Activated naive CD8-positive, alpha-beta T cell (primary cell): ENCODE measurements at regions not wholly inside any gene's neighbourhood (a gene's known extent, or its start where the extent isn't known, plus 50 kb on each side); places are given as distances from the start of the nearest gene placed in this dataset.
A peak's percentile ranks its signal among the peaks of the same experiment; 100 is the strongest.
"Not testable (repeated sequence)": the region's sequence is repeated elsewhere in the genome, so short reads cannot be mapped to it uniquely, and the experiment has no call there.

Source experiments
- H3K27ac Mint-ChIP-seq: one replicate; pipeline ENCODE4 v1.8.0; 2021; ENCODE audit warnings: mixed read lengths
- H3K27me3 Mint-ChIP-seq: one replicate; pipeline ENCODE4 v1.8.0; 2021; ENCODE audit warnings: mixed read lengths
- H3K36me3 Mint-ChIP-seq: one replicate; pipeline ENCODE4 v1.8.0; 2021; ENCODE audit warnings: mixed read lengths
- H3K4me1 Mint-ChIP-seq: one replicate; pipeline ENCODE4 v1.8.0; 2021; ENCODE audit warnings: low read depth, mixed read lengths
- H3K4me3 Mint-ChIP-seq: one replicate; pipeline ENCODE4 v1.8.0; 2021; ENCODE audit warnings: mild to moderate bottlenecking, mixed read lengths
- H3K9me3 Mint-ChIP-seq: one replicate; pipeline ENCODE4 v1.8.0; 2021; ENCODE audit warnings: low read depth, mixed read lengths

DNA sequence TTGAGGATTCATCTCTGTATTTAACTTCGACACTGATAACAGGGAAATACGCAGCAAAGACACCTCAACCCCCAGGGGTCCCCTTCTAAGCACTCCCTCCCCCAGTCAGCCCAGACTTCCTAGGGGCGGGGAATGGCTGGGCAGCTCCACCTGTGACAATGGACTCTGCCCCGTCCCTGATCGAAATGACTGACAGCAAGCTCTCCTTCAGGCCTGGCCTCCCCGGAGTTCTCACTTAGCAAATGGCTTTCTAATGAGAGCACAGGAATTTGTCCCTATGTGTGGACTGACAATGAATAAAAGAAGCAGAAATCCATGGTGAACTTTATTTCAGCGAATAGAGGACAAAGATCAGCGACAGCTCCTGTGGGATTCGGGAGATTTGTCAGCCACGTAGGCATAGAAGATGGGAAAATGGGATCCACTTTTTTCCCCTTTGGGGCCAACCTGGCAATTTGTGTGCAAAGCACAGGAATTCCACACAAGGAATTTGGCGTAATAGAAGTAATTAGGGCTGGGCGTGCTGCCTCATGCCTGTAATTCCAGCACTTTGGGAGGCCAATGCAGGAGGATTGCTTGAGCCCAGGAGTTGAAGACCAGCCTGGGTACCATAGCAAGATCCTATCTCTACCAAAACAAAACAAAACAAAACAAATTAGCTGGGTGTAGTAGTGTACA lies 63.8 kb downstream of the TNFAIP2 start:
- H3K4me1 Mint-ChIP-seq: peaks cover 5% of the 10 kb centered on the region
- H3K36me3 Mint-ChIP-seq: no peaks in the 10 kb centered on the region
- peaks cover 34% of the 10 kb centered on the region for H3K27me3 Mint-ChIP-seq
- no peaks in the 10 kb centered on the region for H3K9me3 Mint-ChIP-seq
- no peak overlapping the region for H3K27ac Mint-ChIP-seq
- peak overlapping the region; percentile 3 for H3K4me3 Mint-ChIP-seq

DNA sequence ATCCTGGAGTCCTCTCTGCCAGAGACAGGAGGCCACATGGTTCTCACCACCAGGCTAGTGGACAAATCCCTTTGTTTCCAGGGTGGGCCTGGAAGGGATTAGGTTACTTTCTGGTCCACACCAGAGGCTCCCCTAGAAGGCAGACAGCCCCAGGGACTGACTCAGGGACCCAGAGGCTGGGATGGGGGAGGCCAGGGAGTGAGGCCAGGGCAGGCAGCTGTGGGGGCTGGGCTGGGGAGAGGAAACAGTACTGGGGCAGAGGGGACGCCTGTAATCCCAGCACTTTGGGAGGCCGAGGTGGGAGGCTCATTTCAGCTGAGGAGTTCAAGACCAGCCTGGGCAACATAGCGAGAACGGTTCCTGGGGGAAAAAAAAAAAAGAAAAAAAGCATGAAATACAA lies 64.7 kb downstream of the TNFAIP2 start:
- peaks cover 34% of the 10 kb centered on the region for H3K27me3 Mint-ChIP-seq
- H3K4me1 Mint-ChIP-seq: peaks cover 5% of the 10 kb centered on the region
- H3K4me3 Mint-ChIP-seq: no peak overlapping the region
- H3K27ac Mint-ChIP-seq: no peak overlapping the region
- H3K36me3 Mint-ChIP-seq: no peaks in the 10 kb centered on the region
- H3K9me3 Mint-ChIP-seq: no peaks in the 10 kb centered on the region

GRCh38 chr14:103188810-103189480 lies 65.7 kb downstream of the TNFAIP2 start:
- peaks cover 5% of the 10 kb centered on the region for H3K4me1 Mint-ChIP-seq
- no peaks in the 10 kb centered on the region for H3K9me3 Mint-ChIP-seq
- peak overlapping the region; percentile 63 for H3K4me3 Mint-ChIP-seq
- peaks cover 34% of the 10 kb centered on the region for H3K27me3 Mint-ChIP-seq
- no peaks in the 10 kb centered on the region for H3K36me3 Mint-ChIP-seq
- H3K27ac Mint-ChIP-seq: no peak overlapping the region

DNA sequence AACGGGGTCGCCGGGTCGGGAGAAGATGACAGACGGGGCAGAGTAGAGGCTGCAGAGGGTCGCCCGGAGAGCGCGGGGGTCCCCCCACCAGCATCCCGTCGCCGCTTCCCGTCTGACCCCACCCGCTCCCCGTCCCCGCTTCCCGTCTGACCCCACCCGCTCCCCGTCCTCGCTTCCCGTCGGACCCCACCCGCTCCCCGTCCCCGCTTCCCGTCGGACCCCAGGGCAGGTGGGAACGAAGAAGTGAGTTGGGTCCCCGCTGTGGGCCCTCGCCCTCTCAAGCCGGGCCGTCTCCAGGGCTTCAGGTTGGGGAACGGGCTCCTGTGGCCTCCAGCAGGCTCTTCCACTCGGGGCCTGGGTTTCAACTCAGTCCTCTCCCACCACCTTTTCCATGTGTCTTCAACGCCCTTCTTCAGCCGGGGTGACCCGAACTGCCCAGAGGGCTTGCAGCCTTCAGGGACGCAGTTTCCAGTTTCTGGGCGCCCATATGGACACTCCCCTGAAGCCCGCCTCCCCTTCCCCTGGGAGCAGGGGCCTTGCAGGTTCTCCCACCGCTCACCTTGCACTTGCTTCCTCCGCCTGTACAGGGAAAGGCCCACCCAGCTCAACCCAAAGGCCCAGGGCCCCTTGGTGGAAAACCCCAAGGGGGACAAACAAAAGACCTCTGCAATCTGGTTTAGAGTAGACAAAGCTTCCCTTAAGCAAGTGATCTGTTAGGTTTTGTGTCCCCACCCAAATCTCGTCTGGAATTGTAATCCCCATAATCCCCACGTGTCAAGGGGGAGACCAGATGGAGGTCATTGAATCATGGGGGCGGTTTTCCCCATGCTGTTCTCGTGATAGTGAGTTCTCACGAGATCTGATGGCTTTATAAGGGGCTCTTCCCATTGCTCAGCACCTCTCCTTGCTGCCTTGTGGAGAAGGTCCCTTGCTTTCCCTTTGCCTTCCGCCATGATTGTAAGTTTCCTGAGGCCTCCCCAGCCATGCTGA lies 66.5 kb downstream of the TNFAIP2 start:
- peak overlapping the region; percentile 70 for H3K4me3 Mint-ChIP-seq
- peaks cover 30% of the 10 kb centered on the region for H3K27me3 Mint-ChIP-seq

GRCh38 chr14:103190741-103191140 lies 67.5 kb downstream of the TNFAIP2 start:
- no peak overlapping the region for H3K27ac Mint-ChIP-seq
- H3K36me3 Mint-ChIP-seq: no peaks in the 10 kb centered on the region
- H3K9me3 Mint-ChIP-seq: no peaks in the 10 kb centered on the region
- peaks cover 5% of the 10 kb centered on the region for H3K4me1 Mint-ChIP-seq
- no peak overlapping the region for H3K4me3 Mint-ChIP-seq
- H3K27me3 Mint-ChIP-seq: peaks cover 30% of the 10 kb centered on the region

More for the DNA sequence above, 66.5 kb downstream of the TNFAIP2 start:
- H3K27ac Mint-ChIP-seq: no peak overlapping the region
- peaks cover 5% of the 10 kb centered on the region for H3K4me1 Mint-ChIP-seq
- no peaks in the 10 kb centered on the region for H3K9me3 Mint-ChIP-seq
- H3K36me3 Mint-ChIP-seq: no peaks in the 10 kb centered on the region

DNA sequence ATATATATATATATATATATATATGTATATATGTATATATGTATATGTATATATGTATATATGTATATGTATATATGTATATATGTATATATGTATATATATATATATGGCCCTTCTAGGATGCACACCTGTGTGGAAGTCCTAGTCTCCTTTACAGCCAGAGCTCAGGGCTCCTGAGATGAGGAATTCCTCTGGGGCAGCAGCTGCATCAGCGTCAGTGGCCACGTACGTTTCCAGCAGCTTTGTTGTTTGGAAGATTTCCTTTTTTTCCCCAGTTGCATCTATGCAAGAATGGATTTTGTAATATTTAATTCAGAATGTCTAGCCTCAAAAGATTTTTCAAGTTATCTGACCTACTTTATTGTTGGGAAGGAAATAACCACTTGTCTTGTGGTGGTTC lies 68.6 kb downstream of the TNFAIP2 start:
- no peak overlapping the region for H3K4me3 Mint-ChIP-seq
- H3K27me3 Mint-ChIP-seq: peaks cover 23% of the 10 kb centered on the region
- H3K9me3 Mint-ChIP-seq: no peaks in the 10 kb centered on the region
- no peak overlapping the region for H3K27ac Mint-ChIP-seq
- H3K36me3 Mint-ChIP-seq: no peaks in the 10 kb centered on the region
- peaks cover 5% of the 10 kb centered on the region for H3K4me1 Mint-ChIP-seq

GRCh38 chr14:103192246-103192840 lies 69.1 kb downstream of the TNFAIP2 start:
- Mint-ChIP-seq H3K4me3 (no peak overlapping the region), H3K4me1 (peaks cover 5% of the 10 kb centered on the region), H3K27me3 (peaks cover 18% of the 10 kb centered on the region), H3K36me3 (no peaks in the 10 kb centered on the region), H3K9me3 (no peaks in the 10 kb centered on the region), H3K27ac (no peak overlapping the region)

GRCh38 chr14:103192861-103193260 lies 69.6 kb downstream of the TNFAIP2 start:
- H3K4me1 Mint-ChIP-seq, H3K9me3 Mint-ChIP-seq, H3K27ac Mint-ChIP-seq, H3K36me3 Mint-ChIP-seq, H3K4me3 Mint-ChIP-seq: not testable (repeated sequence)
- peaks cover 15% of the 10 kb centered on the region for H3K27me3 Mint-ChIP-seq

GRCh38 chr14:103193491-103193890 lies 70.2 kb downstream of the TNFAIP2 start:
- not testable (repeated sequence) for H3K4me3 Mint-ChIP-seq, H3K9me3 Mint-ChIP-seq, H3K4me1 Mint-ChIP-seq, H3K36me3 Mint-ChIP-seq, H3K27ac Mint-ChIP-seq
- H3K27me3 Mint-ChIP-seq: peaks cover 11% of the 10 kb centered on the region

GRCh38 chr14:103194256-103195045 lies 71.2 kb downstream of the TNFAIP2 start:
- Mint-ChIP-seq H3K27ac (no peak overlapping the region), H3K4me1 (peaks cover 3% of the 10 kb centered on the region), H3K9me3 (no peaks in the 10 kb centered on the region), H3K36me3 (no peaks in the 10 kb centered on the region), H3K27me3 (peaks cover 11% of the 10 kb centered on the region), H3K4me3 (no peak overlapping the region)

DNA sequence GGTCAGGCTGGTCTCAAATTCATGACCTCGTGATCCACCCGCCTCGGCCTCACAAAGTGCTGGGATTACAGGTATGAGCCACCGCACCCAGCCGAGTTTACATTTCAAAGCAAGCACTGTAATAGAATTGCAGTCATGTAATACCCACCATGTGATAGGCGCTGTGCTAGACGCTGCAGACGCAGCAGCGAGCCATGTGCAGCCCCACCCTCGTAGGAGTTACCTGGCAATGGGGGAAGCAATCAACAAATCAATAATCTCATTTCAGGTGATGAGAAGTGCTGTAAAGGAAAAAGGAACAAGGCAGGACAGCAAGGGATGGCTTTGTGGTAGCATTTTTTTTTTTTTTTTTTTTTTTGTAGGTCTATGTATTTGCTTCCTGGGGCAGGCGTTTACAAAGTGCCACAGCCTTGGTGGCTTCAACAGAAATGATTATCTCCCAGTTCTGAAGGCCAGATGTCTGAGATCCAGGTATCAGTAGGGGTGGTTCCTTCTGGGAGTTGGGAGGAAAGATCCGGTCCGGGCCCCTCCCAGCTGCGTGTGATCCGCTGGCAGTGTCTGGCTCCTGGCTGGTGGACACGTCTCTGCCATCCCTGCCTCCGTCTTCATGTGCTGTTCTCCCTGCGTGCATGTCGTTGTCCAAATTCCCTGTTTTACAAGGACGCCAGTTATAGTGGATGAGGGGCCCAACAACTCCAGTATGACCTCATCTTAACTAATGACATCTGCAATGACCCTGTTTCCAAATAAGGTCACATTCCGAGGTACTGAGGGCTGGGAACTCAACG lies 72.8 kb downstream of the TNFAIP2 start:
- Mint-ChIP-seq H3K36me3 (no peaks in the 10 kb centered on the region), H3K4me3 (no peak overlapping the region), H3K27me3 (peaks cover 2% of the 10 kb centered on the region), H3K27ac (no peak overlapping the region), H3K9me3 (no peaks in the 10 kb centered on the region), H3K4me1 (no peaks in the 10 kb centered on the region)

DNA sequence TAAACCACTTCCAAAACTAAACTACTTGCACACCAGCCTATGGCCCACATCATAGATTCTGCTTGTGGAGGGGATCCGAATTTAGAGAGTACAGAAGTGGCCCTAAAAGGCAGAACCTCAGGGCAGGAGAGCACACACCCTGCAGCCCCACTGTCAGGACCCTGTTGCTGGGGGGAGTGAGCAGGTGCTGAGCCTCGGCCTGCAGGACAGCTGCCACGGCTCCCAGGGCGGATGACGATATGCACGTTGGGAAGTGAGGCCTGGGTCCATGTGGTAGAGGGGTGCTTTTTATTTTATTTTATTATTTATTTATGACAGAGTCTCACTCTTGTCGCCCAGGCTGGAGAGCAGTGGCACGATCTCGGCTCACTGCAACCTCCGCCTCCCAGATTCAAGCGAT lies 73.5 kb downstream of the TNFAIP2 start:
- H3K9me3 Mint-ChIP-seq: no peaks in the 10 kb centered on the region
- H3K27me3 Mint-ChIP-seq: peaks cover 2% of the 10 kb centered on the region
- no peak overlapping the region for H3K4me3 Mint-ChIP-seq
- no peaks in the 10 kb centered on the region for H3K36me3 Mint-ChIP-seq
- H3K27ac Mint-ChIP-seq: no peak overlapping the region
- no peaks in the 10 kb centered on the region for H3K4me1 Mint-ChIP-seq

- Mint-ChIP-seq H3K4me3 (no peak overlapping the region), H3K9me3 (no peaks in the 10 kb centered on the region), H3K36me3 (no peaks in the 10 kb centered on the region), H3K4me1 (no peaks in the 10 kb centered on the region), H3K27ac (no peak overlapping the region), H3K27me3 (peaks cover 4% of the 10 kb centered on the region)
These were observed 75.2 kb downstream of the TNFAIP2 start for GRCh38 chr14:103198131-103199105.
